Brain microvascular endothelial cell (primary cell): ENCODE measurements at regions not wholly inside any gene's neighbourhood (a gene's known extent, or its start where the extent isn't known, plus 50 kb on each side); places are given as distances from the start of the nearest gene placed in this dataset.

Source experiments
- DNase-seq: peaks from one replicate; pipeline ENCODE4 v3.0.0-alpha.2; 2020
- H3K27ac ChIP-seq: fragments of 250-450 bp; sonication (Bioruptor Pico); 2 replicates; pipeline ENCODE4 v1.5.1; 2020; ENCODE audit warnings: mild to moderate bottlenecking, moderate library complexity
- H3K27me3 ChIP-seq: fragments of 250-450 bp; sonication (Bioruptor Pico); replicated peaks from 2 replicates; pipeline ENCODE4 v1.5.1; 2020; ENCODE audit warnings: mild to moderate bottlenecking
- H3K36me3 ChIP-seq: fragments of 250-450 bp; sonication (Bioruptor Pico); replicated peaks from 2 replicates; pipeline ENCODE4 v1.5.1; 2020; ENCODE audit warnings: mild to moderate bottlenecking
- H3K4me3 ChIP-seq: 2 replicates; pipeline ENCODE4 v1.5.1; 2011; ENCODE audit warnings: low read depth, mild to moderate bottlenecking, control low read depth, low read length, moderate library complexity
- in situ Hi-C: cut with HindIII; loops from 2 replicates; pipeline ENCODE4 v1.10.0; 2017; ENCODE audit warnings: low sequenced_read_pairs, low pct_ligation_motif_present
- TF ChIP-seq, protein P1 (sequence below): IDR thresholded peaks from 2 replicates; pipeline ENCODE4 v1.5.1; 2011; ENCODE audit warnings: low read depth, mild to moderate bottlenecking, moderate library complexity, low read length, control low read depth, inconsistent platforms; ENCODE audit errors: missing control alignments

DNA sequence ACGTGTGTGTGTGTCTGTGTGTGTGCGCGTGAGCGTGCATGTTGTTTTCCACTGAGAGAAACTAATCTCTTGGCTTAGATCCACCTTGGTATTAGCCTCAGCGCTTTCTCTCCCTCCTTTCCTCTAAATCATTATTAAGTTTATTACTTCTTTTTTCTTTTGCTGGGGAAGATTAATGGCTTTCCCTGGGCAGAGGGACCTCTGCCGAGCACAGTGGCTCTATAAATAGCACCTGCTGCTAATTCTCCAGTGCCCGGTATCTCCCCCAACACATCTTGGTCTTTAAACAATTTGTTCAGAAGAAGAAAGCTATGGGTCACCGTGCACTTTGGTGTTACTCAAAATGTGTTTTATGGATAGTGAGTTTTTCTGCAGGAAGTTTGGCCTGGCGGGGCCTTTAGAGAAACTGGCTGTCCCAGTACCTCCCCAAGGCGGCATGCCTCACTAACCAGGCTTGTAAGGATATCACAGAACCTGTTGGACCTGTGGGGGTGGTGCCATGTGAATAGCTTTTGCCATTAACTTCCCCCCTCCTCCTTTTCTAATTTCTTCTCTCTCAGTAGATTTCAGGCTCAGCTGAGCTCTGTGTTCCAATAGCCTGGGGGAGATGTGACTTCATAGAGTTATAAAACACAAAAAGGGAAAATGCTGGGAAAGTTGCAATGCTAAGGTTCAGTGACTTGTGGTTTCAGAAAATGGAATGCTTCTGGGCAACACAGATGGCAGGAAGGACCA is 70.1 kb upstream of the RAB11FIP2 start:
- no peaks in the 10 kb centered on the region for H3K36me3 ChIP-seq
- in situ Hi-C loops: no loop called here
- H3K27me3 ChIP-seq: no peaks in the 10 kb centered on the region
- DNase-seq: no peak
- H3K4me3 ChIP-seq: no peak overlapping the region
- TF ChIP-seq, protein P1, sequence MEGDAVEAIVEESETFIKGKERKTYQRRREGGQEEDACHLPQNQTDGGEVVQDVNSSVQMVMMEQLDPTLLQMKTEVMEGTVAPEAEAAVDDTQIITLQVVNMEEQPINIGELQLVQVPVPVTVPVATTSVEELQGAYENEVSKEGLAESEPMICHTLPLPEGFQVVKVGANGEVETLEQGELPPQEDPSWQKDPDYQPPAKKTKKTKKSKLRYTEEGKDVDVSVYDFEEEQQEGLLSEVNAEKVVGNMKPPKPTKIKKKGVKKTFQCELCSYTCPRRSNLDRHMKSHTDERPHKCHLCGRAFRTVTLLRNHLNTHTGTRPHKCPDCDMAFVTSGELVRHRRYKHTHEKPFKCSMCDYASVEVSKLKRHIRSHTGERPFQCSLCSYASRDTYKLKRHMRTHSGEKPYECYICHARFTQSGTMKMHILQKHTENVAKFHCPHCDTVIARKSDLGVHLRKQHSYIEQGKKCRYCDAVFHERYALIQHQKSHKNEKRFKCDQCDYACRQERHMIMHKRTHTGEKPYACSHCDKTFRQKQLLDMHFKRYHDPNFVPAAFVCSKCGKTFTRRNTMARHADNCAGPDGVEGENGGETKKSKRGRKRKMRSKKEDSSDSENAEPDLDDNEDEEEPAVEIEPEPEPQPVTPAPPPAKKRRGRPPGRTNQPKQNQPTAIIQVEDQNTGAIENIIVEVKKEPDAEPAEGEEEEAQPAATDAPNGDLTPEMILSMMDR: no peak
- no peak overlapping the region for H3K27ac ChIP-seq

DNA sequence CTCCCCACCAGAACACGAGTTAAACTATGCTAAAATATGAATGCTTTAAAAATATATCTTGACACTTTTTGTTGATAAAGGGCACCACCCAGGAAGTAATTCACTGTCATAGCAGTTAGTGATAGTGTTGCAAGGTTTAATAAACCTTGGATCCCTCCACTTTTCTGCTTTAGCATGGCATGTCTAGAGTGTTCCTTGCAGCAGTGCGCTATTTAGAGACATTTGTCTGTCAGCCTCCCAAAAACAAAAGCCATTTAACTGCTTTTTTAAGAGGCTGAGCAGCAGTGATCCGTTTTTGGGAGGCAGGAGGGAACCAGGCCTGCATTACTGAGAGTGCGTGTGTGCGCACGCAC is 69.6 kb upstream of the RAB11FIP2 start:
- Histone ChIP-seq H3K36me3 (no peaks in the 10 kb centered on the region), H3K27me3 (no peaks in the 10 kb centered on the region), H3K27ac (no peak overlapping the region), H3K4me3 (no peak overlapping the region)
- TF ChIP-seq, protein P1: no peak
- in situ Hi-C loops: no loop called here
- DNase-seq: no peak

DNA sequence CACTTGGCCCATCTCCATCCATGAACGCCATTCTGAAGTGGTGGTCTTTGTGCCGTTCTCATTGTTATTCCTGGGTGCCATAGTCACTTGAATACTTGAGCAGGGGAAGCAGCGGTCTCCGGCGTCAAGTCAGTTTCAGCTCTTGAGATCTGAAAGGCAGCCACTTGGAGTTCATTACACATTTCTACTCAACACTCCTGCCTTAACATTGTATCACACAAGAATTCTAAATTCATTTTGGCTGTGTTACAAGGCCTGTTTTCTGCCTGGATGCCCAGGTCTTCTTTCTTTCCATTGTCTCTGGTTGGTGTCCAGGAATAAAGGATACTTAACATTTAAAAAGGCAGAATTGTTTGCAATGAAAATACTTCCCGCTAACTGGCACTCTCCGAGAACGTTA is 69.0 kb upstream of the RAB11FIP2 start:
- in situ Hi-C loops: no loop called here
- no peak overlapping the region for H3K4me3 ChIP-seq
- DNase-seq: no peak
- TF ChIP-seq, protein P1: no peak
- no peaks in the 10 kb centered on the region for H3K36me3 ChIP-seq
- no peak overlapping the region for H3K27ac ChIP-seq
- H3K27me3 ChIP-seq: no peaks in the 10 kb centered on the region

DNA sequence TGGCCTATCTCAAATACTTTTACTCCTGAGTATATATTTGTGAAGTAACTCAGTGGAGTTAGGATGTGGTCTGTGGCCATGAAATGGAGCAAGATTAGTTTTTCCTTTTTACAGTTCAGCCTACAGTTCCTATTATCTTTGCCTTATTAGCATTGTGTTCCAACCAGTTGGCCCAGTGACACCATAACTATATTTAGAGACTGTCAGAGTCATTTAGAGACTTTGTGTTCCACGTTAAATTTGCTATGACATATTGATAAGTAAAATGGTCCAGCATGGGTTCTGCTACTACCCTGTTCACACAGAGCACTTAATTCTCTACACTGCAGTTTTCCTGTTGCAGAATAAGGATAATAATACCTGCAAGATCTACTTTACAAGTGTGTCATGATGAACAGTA is 68.3 kb upstream of the RAB11FIP2 start:
- Histone ChIP-seq H3K36me3 (no peaks in the 10 kb centered on the region), H3K4me3 (no peak overlapping the region), H3K27ac (no peak overlapping the region), H3K27me3 (no peaks in the 10 kb centered on the region)
- in situ Hi-C loops: no loop called here
- TF ChIP-seq, protein P1: no peak
- DNase-seq: no peak

DNA sequence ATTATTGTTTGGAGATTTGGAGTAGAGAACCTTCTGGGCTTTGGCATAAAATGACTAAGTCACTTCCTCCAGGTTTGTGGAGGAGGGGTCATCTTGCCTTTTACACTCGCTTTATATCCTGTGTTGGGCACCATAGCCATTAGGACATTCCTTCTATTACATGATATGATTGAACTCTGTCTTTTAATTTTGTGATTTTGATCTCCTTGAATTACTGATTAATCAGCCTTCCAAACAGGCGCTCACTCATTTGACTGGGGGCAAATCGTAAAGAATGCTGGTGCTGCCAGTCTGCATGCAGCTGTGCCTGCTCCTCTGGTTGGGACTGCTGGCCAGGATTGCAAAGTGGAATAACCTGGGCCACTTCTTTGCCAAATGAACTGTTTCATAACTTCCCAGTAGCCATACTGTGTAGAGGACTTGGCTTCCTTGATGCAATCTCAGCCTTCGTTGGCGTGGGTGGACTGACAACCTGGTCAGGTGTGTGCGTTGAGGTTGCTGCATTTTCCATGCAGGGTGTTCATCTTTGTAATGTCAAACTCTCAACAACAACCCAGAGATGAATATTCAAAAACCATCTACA is 65.9 kb upstream of the RAB11FIP2 start:
- no peak overlapping the region for H3K27ac ChIP-seq
- no peaks in the 10 kb centered on the region for H3K36me3 ChIP-seq
- H3K27me3 ChIP-seq: no peaks in the 10 kb centered on the region
- TF ChIP-seq, protein P1: no peak
- DNase-seq: no peak
- in situ Hi-C loops: no loop called here
- H3K4me3 ChIP-seq: no peak overlapping the region

DNA sequence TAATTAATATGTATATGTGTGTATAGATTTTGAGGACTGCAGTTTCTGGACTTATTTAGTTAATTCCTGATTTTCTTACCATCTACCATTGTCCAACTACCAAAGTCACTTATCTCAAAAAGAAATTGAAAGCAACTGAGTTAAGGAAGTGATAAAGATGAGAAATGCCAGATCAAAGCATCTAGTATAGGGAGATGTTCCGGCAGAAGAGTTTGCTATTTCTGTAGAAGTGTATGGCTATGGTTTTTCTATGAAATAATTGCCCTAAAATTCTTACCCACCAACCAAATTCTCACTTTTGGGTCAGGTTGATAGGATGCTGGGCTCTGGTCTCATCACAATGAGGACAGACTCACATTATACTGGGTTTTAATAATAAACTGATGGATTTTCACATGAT is 64.0 kb upstream of the RAB11FIP2 start:
- in situ Hi-C loops: no loop called here
- no peak overlapping the region for H3K4me3 ChIP-seq
- H3K27me3 ChIP-seq: no peaks in the 10 kb centered on the region
- H3K36me3 ChIP-seq: no peaks in the 10 kb centered on the region
- DNase-seq: no peak
- TF ChIP-seq, protein P1: no peak
- no peak overlapping the region for H3K27ac ChIP-seq
